Activated CD8-positive, alpha-beta T cell treated with anti-CD3 and anti-CD28 coated beads for 36 hours (primary cell): ENCODE measurements at regions not wholly inside any gene's neighbourhood (a gene's known extent, or its start where the extent isn't known, plus 50 kb on each side); places are given as distances from the start of the nearest gene placed in this dataset.
"Not testable (repeated sequence)": the region's sequence is repeated elsewhere in the genome, so short reads cannot be mapped to it uniquely, and the experiment has no call there.

ENCODE experiments used
- ATAC-seq: fragments of 200-7000 bp; cut with Tn5 transposase; one replicate; pipeline ENCODE4 v1.10.0; 2021; ENCODE audit warnings: mild to moderate bottlenecking, moderate library complexity
- CTCF ChIA-PET: fragments of 350-600 bp; sonication (Branson Sonifier 250); formaldehyde crosslinking; loops from one replicate; lab custom pipeline; 2021; ENCODE audit warnings: antibody characterized with exemption; lab: Charles Lee
- POLR2A ChIA-PET: fragments of 350-600 bp; sonication (Branson Sonifier 250); formaldehyde crosslinking; loops from one replicate; lab custom pipeline; 2021; ENCODE audit warnings: antibody characterized with exemption; lab: Charles Lee
- DNase-seq: peaks from one replicate; pipeline ENCODE4 v3.0.0-alpha.2; 2020
- H3K27ac Mint-ChIP-seq: one replicate; pipeline ENCODE4 v1.8.0; 2021; ENCODE audit warnings: mild to moderate bottlenecking, mixed read lengths
- H3K27me3 Mint-ChIP-seq: one replicate; pipeline ENCODE4 v1.8.0; 2021; ENCODE audit warnings: mixed read lengths
- H3K36me3 Mint-ChIP-seq: one replicate; pipeline ENCODE4 v1.8.0; 2021; ENCODE audit warnings: low read depth, mixed read lengths
- H3K4me1 Mint-ChIP-seq: one replicate; pipeline ENCODE4 v1.8.0; 2021; ENCODE audit warnings: low read depth, mixed read lengths
- H3K4me3 Mint-ChIP-seq: one replicate; pipeline ENCODE4 v1.8.0; 2021; ENCODE audit warnings: mild to moderate bottlenecking, moderate library complexity, mixed read lengths
- H3K9me3 Mint-ChIP-seq: one replicate; pipeline ENCODE4 v1.8.0; 2021; ENCODE audit warnings: mixed read lengths
- intact Hi-C: fragments of 100-400 bp; cut with micrococcal nuclease; formaldehyde crosslinking; loops from one replicate; pipeline ENCODE4 v1.10.0; 2022
- TF ChIP-seq, protein P1 (sequence below): fragments of 200-600 bp; IDR thresholded peaks from one replicate; pipeline ENCODE4 v1.8.0; 2022; ENCODE audit warnings: antibody characterized with exemption, mild to moderate bottlenecking

DNA sequence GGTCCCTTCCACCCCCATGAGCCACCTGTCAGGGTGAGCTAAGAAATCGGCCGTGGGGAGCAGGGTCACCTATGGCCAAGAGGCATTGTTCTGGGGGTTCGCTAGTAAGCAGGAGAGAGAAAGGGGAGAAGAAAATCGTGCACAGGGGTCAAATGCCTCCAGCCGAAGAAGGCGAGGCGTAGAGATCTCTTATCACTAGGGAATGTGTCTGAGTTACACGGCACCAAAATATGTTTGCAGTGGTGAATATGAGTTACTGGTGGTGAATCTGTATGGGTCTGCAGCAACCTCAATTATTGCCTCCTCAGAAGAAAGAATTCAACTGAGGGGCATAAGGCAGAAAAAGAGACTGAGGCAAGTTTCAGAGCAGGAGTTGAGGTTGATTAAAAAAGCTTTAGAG lies 54.2 kb upstream of the RABGAP1L start:
- H3K27ac Mint-ChIP-seq: no peak overlapping the region
- no peaks in the 10 kb centered on the region for H3K36me3 Mint-ChIP-seq
- TF ChIP-seq, protein P1, sequence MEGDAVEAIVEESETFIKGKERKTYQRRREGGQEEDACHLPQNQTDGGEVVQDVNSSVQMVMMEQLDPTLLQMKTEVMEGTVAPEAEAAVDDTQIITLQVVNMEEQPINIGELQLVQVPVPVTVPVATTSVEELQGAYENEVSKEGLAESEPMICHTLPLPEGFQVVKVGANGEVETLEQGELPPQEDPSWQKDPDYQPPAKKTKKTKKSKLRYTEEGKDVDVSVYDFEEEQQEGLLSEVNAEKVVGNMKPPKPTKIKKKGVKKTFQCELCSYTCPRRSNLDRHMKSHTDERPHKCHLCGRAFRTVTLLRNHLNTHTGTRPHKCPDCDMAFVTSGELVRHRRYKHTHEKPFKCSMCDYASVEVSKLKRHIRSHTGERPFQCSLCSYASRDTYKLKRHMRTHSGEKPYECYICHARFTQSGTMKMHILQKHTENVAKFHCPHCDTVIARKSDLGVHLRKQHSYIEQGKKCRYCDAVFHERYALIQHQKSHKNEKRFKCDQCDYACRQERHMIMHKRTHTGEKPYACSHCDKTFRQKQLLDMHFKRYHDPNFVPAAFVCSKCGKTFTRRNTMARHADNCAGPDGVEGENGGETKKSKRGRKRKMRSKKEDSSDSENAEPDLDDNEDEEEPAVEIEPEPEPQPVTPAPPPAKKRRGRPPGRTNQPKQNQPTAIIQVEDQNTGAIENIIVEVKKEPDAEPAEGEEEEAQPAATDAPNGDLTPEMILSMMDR: no peak
- H3K4me3 Mint-ChIP-seq: no peak overlapping the region
- ATAC-seq (no peak), DNase-seq (no peak)
- no peaks in the 10 kb centered on the region for H3K4me1 Mint-ChIP-seq
- POLR2A ChIA-PET: no interaction called here
- intact Hi-C loops: no loop called here
- peaks cover 2% of the 10 kb centered on the region for H3K27me3 Mint-ChIP-seq
- no peaks in the 10 kb centered on the region for H3K9me3 Mint-ChIP-seq
- CTCF ChIA-PET: interaction anchor here (1.2 kb wide), 1 partner anchor 9 kb away, joined by 5 read pairs; no protein-coding TSS in a partner anchor

DNA sequence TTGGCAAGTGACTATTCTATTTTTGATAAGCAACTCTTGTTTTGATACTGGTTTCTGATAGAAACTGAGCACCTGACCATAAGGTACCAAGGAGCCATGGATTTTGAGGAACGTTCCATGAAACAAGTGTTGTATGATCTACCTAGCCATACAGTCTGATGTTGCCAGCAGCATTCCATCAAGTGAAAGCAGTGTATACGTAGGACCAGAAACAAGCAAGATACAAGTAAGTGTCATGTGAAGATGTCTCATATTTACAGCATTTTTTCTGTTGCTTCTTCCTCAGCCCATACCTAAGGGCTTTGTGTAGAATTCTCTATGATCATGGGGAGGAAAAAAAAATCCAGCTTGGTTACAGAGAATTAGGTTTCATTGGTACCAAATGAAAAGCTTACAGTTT lies 55.6 kb upstream of the RABGAP1L start:
- H3K27ac Mint-ChIP-seq: no peak overlapping the region
- no peaks in the 10 kb centered on the region for H3K9me3 Mint-ChIP-seq
- ChIA-PET CTCF (interaction anchor here (1.2 to 1.5 kb wide), 2 partner anchors 11 to 114 kb away, joined by 3 to 5 read pairs; no protein-coding TSS in a partner anchor), POLR2A (no interaction called here)
- no peak for DNase-seq
- no peaks in the 10 kb centered on the region for H3K27me3 Mint-ChIP-seq
- no peak overlapping the region for H3K4me3 Mint-ChIP-seq
- no peak for ATAC-seq
- no peaks in the 10 kb centered on the region for H3K36me3 Mint-ChIP-seq
- TF ChIP-seq, protein P1: no peak
- intact Hi-C loops: no loop called here
- no peaks in the 10 kb centered on the region for H3K4me1 Mint-ChIP-seq

DNA sequence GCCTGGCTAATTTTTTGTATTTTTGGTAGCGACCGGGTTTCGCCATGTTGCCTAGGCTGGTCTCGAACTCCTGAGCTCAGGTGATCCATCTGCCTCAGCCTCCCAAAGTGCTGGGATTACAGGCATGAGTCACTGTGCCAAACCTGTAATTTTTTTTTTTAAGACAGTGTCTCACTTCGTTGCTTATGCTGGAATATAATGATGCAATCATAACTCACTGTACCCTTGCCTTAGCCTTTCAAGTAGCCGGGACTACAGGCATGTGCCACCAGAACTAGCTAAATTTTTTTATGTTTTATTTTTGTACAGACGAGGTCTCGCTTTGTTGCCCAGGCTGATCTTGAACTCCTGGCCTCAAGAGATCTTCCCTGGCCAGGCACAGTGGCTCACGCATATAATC lies 57.3 kb upstream of the RABGAP1L start:
- ATAC-seq, CTCF ChIA-PET, H3K4me3 Mint-ChIP-seq: not testable (repeated sequence)

DNA sequence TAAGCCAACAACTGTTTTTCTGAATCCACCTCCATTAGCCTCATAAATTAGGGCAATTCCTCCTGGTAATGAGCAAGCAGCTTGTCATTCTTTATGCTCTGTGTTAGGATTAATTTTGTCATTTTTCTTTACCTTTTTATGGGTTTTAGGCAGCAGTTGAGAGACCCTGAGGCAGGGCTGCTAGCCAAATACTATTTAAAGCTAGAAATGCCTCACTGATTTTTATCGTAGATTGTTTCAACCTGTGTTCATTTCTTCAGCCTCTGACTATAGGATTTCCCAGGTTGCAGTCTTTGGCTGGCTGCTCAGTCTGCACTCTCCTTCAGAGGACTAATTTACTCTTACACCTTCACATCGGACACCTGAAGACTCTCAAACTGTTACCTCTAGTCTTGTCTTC lies 61.9 kb upstream of the RABGAP1L start:
- H3K27ac Mint-ChIP-seq: no peak overlapping the region
- intact Hi-C loops: loop anchor here (10.0 kb wide), 1 partner anchor 57 kb away; the partner anchor contains the start of gene RABGAP1L
- H3K9me3 Mint-ChIP-seq: no peaks in the 10 kb centered on the region
- H3K4me3 Mint-ChIP-seq: no peak overlapping the region
- ATAC-seq: no peak
- no peaks in the 10 kb centered on the region for H3K4me1 Mint-ChIP-seq
- TF ChIP-seq, protein P1: no peak
- POLR2A ChIA-PET: no interaction called here
- no peaks in the 10 kb centered on the region for H3K36me3 Mint-ChIP-seq
- no peak for DNase-seq
- peaks cover 1% of the 10 kb centered on the region for H3K27me3 Mint-ChIP-seq
- CTCF ChIA-PET: interaction anchor here (0.7 kb wide), 1 partner anchor 53 kb away, joined by 3 read pairs; no protein-coding TSS in a partner anchor

More for the DNA sequence above, 57.3 kb upstream of the RABGAP1L start:
- H3K27me3 Mint-ChIP-seq, H3K4me1 Mint-ChIP-seq, H3K27ac Mint-ChIP-seq, H3K36me3 Mint-ChIP-seq, H3K9me3 Mint-ChIP-seq, intact Hi-C loops, DNase-seq, POLR2A ChIA-PET: not testable (repeated sequence)

DNA sequence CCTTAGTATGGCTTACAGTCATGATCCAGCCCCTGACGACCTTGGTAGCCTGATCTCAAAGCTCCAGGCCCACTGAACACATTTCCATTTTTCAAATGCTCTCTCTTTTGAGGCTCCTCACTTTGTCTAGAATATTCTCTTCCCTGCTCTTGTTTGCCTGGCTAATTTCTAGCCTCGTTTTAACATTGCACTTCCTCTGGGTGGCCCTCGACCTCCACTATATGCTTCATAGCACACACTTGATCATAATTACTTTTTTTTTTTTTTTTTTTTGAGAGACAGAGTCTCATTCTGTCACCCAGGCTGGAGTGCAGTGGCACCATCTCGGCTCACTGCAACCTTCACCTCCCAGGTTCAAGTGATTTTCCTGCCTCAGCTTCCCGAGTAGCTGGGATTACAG lies 65.5 kb upstream of the RABGAP1L start:
- H3K4me3 Mint-ChIP-seq, H3K27me3 Mint-ChIP-seq, ATAC-seq, H3K9me3 Mint-ChIP-seq, H3K36me3 Mint-ChIP-seq, POLR2A ChIA-PET, H3K4me1 Mint-ChIP-seq, H3K27ac Mint-ChIP-seq: not testable (repeated sequence)
- CTCF ChIA-PET: interaction anchor here (0.8 to 1.4 kb wide), 3 partner anchors 26 to 125 kb away, joined by 4 to 5 read pairs (median 5); no protein-coding TSS in a partner anchor
- peak; percentile 12 for DNase-seq
- intact Hi-C loops: loop anchor here (10.0 kb wide), 1 partner anchor 61 kb away; the partner anchor contains the start of gene RABGAP1L

DNA sequence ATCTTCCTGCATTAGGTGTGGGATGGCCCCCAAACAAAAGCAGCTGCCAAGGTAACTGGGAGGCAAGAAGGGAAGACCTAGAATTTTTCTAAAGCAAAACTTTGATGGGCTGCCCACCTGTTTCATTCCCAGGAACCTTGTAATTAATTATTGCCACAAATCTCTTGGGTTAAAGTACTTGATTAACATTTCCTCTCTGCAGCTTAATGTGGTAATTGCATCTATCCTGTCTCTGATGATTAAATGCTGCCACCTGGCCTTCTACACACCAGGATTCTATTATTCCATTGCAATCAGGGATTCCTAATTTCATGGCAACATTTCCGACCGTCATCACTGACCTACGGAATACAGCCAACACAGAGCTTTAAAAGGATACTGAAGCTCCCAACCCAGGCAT lies 68.3 kb upstream of the RC3H1 start:
- H3K9me3 Mint-ChIP-seq: peaks cover 4% of the 10 kb centered on the region
- peaks cover 4% of the 10 kb centered on the region for H3K27me3 Mint-ChIP-seq
- ChIA-PET POLR2A (no interaction called here), CTCF (no interaction called here)
- H3K27ac Mint-ChIP-seq: no peak overlapping the region
- TF ChIP-seq, protein P1: no peak
- H3K36me3 Mint-ChIP-seq: no peaks in the 10 kb centered on the region
- intact Hi-C loops: loop anchor here (10.0 kb wide), 1 partner anchor 64 kb away; the partner anchor contains the start of gene RABGAP1L
- ATAC-seq (no peak), DNase-seq (no peak)
- no peak overlapping the region for H3K4me3 Mint-ChIP-seq
- H3K4me1 Mint-ChIP-seq: no peaks in the 10 kb centered on the region
